Brain microvascular endothelial cell (primary cell): ENCODE measurements at regions not wholly inside any gene's neighbourhood (a gene's known extent, or its start where the extent isn't known, plus 50 kb on each side); places are given as distances from the start of the nearest gene placed in this dataset.

Experiments used
- DNase-seq: peaks from one replicate; pipeline ENCODE4 v3.0.0-alpha.2; 2020
- H3K27ac ChIP-seq: fragments of 250-450 bp; sonication (Bioruptor Pico); 2 replicates; pipeline ENCODE4 v1.5.1; 2020; ENCODE audit warnings: mild to moderate bottlenecking, moderate library complexity
- H3K27me3 ChIP-seq: fragments of 250-450 bp; sonication (Bioruptor Pico); replicated peaks from 2 replicates; pipeline ENCODE4 v1.5.1; 2020; ENCODE audit warnings: mild to moderate bottlenecking
- H3K36me3 ChIP-seq: fragments of 250-450 bp; sonication (Bioruptor Pico); replicated peaks from 2 replicates; pipeline ENCODE4 v1.5.1; 2020; ENCODE audit warnings: mild to moderate bottlenecking
- H3K4me3 ChIP-seq: 2 replicates; pipeline ENCODE4 v1.5.1; 2011; ENCODE audit warnings: low read depth, mild to moderate bottlenecking, control low read depth, low read length, moderate library complexity
- in situ Hi-C: cut with HindIII; loops from 2 replicates; pipeline ENCODE4 v1.10.0; 2017; ENCODE audit warnings: low sequenced_read_pairs, low pct_ligation_motif_present
- TF ChIP-seq, protein P1 (sequence below): IDR thresholded peaks from 2 replicates; pipeline ENCODE4 v1.5.1; 2011; ENCODE audit warnings: low read depth, mild to moderate bottlenecking, moderate library complexity, low read length, control low read depth, inconsistent platforms; ENCODE audit errors: missing control alignments

DNA sequence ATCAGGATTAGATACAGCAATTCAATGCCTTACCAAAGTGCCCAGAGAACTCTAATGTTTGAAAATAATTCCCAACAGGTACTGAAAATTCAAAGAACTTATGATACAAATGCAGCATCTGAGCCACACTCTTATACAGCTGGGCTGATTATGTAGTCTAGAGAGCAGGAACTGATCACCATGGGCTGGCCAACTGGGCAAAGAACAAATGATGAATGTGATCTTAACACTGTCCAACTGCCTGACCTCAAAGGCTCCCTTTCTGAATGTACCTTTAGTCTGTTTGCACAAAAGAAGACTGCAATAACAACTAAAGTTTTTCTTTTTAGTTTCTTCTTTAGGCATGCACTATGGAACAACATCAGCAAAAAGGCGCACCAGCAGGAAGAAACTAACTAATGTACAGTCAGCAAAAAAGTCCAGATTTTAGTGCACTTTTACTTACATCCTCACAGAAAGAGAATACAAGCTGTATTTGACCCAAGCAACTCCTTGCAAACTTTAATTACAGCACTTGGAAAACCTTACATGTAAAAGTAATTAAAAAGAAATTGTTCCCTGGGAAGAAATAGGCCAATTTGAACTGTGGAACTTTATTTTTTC is 1095.1 kb downstream of the IGSF11 start:
- Histone ChIP-seq H3K27me3 (no peaks in the 10 kb centered on the region), H3K36me3 (no peaks in the 10 kb centered on the region)
- in situ Hi-C loops: no loop called here

DNA sequence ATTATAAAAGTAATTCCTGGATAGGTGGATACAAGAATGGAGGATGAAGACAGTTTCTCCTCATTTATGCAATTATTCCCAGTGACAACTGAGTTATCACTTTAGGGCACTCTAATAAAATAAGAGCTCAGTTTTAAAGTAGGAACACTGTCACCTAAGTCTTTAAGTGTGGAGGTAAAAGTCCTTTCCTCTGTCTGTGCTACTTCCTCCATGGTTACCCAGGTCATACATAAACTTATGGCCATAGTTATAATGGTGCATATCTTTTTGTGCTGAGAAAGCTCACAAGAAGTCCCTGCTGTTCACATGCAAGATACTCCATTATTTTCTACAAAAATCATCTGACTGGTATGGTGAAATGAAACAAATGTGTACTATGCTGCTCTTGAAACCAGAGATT is 1093.6 kb downstream of the IGSF11 start:
- no peak overlapping the region for H3K27ac ChIP-seq
- in situ Hi-C loops: no loop called here
- no peak overlapping the region for H3K4me3 ChIP-seq
- no peaks in the 10 kb centered on the region for H3K36me3 ChIP-seq
- TF ChIP-seq, protein P1, sequence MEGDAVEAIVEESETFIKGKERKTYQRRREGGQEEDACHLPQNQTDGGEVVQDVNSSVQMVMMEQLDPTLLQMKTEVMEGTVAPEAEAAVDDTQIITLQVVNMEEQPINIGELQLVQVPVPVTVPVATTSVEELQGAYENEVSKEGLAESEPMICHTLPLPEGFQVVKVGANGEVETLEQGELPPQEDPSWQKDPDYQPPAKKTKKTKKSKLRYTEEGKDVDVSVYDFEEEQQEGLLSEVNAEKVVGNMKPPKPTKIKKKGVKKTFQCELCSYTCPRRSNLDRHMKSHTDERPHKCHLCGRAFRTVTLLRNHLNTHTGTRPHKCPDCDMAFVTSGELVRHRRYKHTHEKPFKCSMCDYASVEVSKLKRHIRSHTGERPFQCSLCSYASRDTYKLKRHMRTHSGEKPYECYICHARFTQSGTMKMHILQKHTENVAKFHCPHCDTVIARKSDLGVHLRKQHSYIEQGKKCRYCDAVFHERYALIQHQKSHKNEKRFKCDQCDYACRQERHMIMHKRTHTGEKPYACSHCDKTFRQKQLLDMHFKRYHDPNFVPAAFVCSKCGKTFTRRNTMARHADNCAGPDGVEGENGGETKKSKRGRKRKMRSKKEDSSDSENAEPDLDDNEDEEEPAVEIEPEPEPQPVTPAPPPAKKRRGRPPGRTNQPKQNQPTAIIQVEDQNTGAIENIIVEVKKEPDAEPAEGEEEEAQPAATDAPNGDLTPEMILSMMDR: no peak
- H3K27me3 ChIP-seq: no peaks in the 10 kb centered on the region
- no peak for DNase-seq

More for the DNA sequence above, 1095.1 kb downstream of the IGSF11 start:
- no peak for DNase-seq
- TF ChIP-seq, protein P1: no peak
- H3K4me3 ChIP-seq: no peak overlapping the region
- H3K27ac ChIP-seq: no peak overlapping the region

DNA sequence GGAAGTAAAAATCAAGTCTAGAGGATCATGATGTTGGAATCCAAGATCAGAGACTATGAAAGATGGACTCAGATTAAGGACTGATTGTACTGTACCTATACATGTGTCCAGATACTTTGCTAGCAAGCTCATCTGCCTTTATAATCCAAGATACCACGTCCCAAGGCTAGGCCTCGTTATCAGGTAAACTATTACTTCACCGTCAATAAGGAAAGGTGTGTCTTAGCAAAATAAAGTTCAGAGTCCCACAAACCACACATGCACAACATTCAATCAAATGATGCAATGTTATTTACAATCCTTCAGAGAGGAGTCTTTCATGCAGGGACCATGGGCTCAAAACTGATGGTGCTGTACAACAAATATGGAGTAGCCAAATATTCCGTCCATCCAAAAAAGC is 1092.9 kb downstream of the IGSF11 start:
- in situ Hi-C loops: no loop called here
- no peak overlapping the region for H3K27ac ChIP-seq
- H3K27me3 ChIP-seq: no peaks in the 10 kb centered on the region
- H3K36me3 ChIP-seq: no peaks in the 10 kb centered on the region
- TF ChIP-seq, protein P1: no peak
- DNase-seq: no peak
- H3K4me3 ChIP-seq: no peak overlapping the region

- no peak overlapping the region for H3K4me3 ChIP-seq
- in situ Hi-C loops: no loop called here
- no peak overlapping the region for H3K27ac ChIP-seq
- H3K27me3 ChIP-seq: no peaks in the 10 kb centered on the region
- TF ChIP-seq, protein P1: no peak
- no peaks in the 10 kb centered on the region for H3K36me3 ChIP-seq
- DNase-seq: no peak
These were observed 1080.5 kb downstream of the IGSF11 start for GRCh38 chr3:117954131-117954530.

- Histone ChIP-seq H3K27ac (no peak overlapping the region), H3K27me3 (no peaks in the 10 kb centered on the region), H3K4me3 (no peak overlapping the region), H3K36me3 (no peaks in the 10 kb centered on the region)
- in situ Hi-C loops: no loop called here
- TF ChIP-seq, protein P1: no peak
- DNase-seq: no peak
These were observed 1079.5 kb downstream of the IGSF11 start for GRCh38 chr3:117955196-117955595.

DNA sequence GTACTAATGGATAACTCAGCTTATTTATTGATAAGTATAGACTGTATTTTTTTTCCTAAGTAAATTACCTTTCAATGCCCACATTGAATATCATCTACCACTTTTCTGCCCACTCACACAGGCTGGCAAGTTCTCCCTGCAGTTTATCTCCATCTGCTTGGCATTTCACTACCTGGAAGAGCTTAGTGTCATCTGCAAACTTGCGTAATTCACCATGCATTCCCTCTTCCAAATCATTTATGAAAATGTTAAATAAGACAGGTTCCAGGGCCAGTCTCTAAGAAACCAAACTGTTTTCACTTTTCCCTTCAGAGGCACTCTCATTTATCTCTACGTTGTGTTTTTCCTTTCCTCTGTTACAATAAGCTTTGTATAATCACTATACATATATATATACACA is 1076.6 kb downstream of the IGSF11 start:
- TF ChIP-seq, protein P1: no peak
- no peak overlapping the region for H3K27ac ChIP-seq
- no peak overlapping the region for H3K4me3 ChIP-seq
- no peaks in the 10 kb centered on the region for H3K36me3 ChIP-seq
- no peaks in the 10 kb centered on the region for H3K27me3 ChIP-seq
- no peak for DNase-seq
- in situ Hi-C loops: no loop called here
